ENCODE measurements at regions not wholly inside any gene's neighbourhood (a gene's known extent, or its start where the extent isn't known, plus 50 kb on each side); places are given as distances from the start of the nearest gene placed in this dataset.

DNA sequence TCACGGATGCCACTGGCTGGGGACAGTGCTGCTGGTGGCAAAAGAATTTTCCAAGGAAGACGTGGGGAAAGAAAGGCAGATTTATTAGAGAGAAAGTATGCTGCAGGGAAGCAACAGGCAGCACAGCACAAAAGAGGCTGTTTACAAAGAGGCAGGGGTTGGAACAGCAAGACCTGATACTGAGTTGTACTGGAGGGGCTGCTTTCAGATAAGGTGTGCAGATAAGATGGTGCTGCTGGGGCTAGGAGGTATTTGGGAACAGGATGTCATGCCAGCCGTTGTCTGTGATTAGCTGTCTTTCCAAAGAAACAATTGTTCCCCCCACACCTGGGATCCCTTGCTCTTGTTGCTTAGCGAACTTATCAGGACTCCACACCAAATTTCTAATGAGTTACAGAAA, 2023.3 kb upstream of the PCDH20 start:
- intact Hi-C loops (cut with DNase I): no loop called here
- no peaks in the 10 kb centered on the region for H3K36me3 ChIP-seq (ENCODE audit: insufficient read depth in 1 of 2, low read depth in 1 of 2)
- H3K9me3 ChIP-seq: no peaks in the 10 kb centered on the region
- no peak overlapping the region for H3K4me3 ChIP-seq
- H3K4me1 ChIP-seq: no peaks in the 10 kb centered on the region
- H3K27me3 ChIP-seq (ENCODE audit: insufficient read depth in 3 of 3, low read length in 2 of 3): no peaks in the 10 kb centered on the region
- DNase-seq (no peak), ATAC-seq (no peak)
- 46 to 50% (median 49%) methylated on average over 4 of the region's 4 CpGs for WGBS, 3 donors
- no peak for TF ChIP-seq CTCF (IDR thresholded peaks at IDR 0.05)
- H3K27ac ChIP-seq: no peak overlapping the region

DNA sequence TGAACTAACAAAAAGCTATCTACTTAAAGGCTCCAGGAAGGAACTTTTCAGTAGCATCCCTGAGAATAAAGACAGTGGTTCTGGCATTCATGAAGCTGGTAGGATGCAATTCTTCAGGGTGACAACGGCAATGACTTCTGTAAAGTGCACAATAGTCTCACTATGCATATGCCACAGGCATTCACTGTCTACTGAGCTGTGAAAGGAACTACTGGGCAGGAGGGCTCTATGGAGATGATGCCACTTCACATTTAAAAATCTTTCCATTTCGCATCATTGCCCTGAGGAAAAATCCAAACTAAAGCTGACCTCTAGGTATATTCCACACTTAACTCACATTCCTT, 2020.6 kb upstream of the PCDH20 start:
- no peak overlapping the region for H3K27ac ChIP-seq
- intact Hi-C loops (cut with DNase I): no loop called here
- WGBS, 3 donors: 80 to 85% (median 82%) methylated on average over 2 of the region's 2 CpGs
- no peaks in the 10 kb centered on the region for H3K4me1 ChIP-seq
- no peaks in the 10 kb centered on the region for H3K27me3 ChIP-seq (ENCODE audit: insufficient read depth in 3 of 3, low read length in 2 of 3)
- no peaks in the 10 kb centered on the region for H3K36me3 ChIP-seq (ENCODE audit: insufficient read depth in 1 of 2, low read depth in 1 of 2)
- DNase-seq (no peak), ATAC-seq (no peak)
- H3K9me3 ChIP-seq: no peaks in the 10 kb centered on the region
- no peak overlapping the region for H3K4me3 ChIP-seq
- TF ChIP-seq CTCF (IDR thresholded peaks at IDR 0.05): no peak

- Histone ChIP-seq H3K4me3 (no peak overlapping the region), H3K36me3 (ENCODE audit: insufficient read depth in 1 of 2, low read depth in 1 of 2) (no peaks in the 10 kb centered on the region), H3K9me3 (no peaks in the 10 kb centered on the region), H3K4me1 (no peaks in the 10 kb centered on the region), H3K27ac (no peak overlapping the region), H3K27me3 (ENCODE audit: insufficient read depth in 3 of 3, low read length in 2 of 3) (no peaks in the 10 kb centered on the region)
- intact Hi-C loops (cut with DNase I): no loop called here
- DNase-seq (no peak), ATAC-seq (no peak)
- WGBS, 3 donors: 40 to 45% (median 44%) methylated on average over 2 of the region's 2 CpGs
- TF ChIP-seq CTCF (IDR thresholded peaks at IDR 0.05): no peak
Measured at GRCh38 chr13:63435667-63436324, 2020.1 kb upstream of the PCDH20 start.

- Histone ChIP-seq H3K27ac (no peak overlapping the region), H3K36me3 (ENCODE audit: insufficient read depth in 1 of 2, low read depth in 1 of 2) (no peaks in the 10 kb centered on the region), H3K9me3 (no peaks in the 10 kb centered on the region), H3K27me3 (ENCODE audit: insufficient read depth in 3 of 3, low read length in 2 of 3) (no peaks in the 10 kb centered on the region), H3K4me3 (no peak overlapping the region), H3K4me1 (no peaks in the 10 kb centered on the region)
- DNase-seq (no peak), ATAC-seq (no peak)
- intact Hi-C loops (cut with DNase I): no loop called here
- no peak for TF ChIP-seq CTCF (IDR thresholded peaks at IDR 0.05)
Measured at GRCh38 chr13:63433546-63434150, 2018.0 kb upstream of the PCDH20 start.

DNA sequence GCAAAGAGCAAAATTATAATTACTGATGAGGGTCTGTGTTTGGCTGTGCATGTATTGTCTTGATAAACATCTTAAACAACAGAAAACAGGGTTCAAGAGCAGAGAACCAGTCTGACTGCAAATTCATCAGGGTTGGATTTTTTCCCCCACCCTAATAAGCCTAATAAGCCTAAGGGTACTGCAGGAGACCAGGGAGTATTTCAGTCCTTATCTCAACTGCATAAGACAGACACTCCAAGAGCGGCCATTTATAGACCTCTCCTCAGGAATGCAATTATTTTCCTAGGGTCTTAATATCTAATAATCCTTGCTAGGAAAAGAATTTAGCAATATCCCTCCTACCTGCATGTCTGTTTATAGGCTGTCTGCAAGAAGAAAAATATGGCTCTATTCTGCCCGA, 2011.5 kb upstream of the PCDH20 start:
- Histone ChIP-seq H3K27ac (no peak overlapping the region), H3K9me3 (no peaks in the 10 kb centered on the region), H3K27me3 (ENCODE audit: insufficient read depth in 3 of 3, low read length in 2 of 3) (no peaks in the 10 kb centered on the region), H3K36me3 (ENCODE audit: insufficient read depth in 1 of 2, low read depth in 1 of 2) (no peaks in the 10 kb centered on the region), H3K4me3 (no peak overlapping the region), H3K4me1 (no peaks in the 10 kb centered on the region)
- TF ChIP-seq CTCF (IDR thresholded peaks at IDR 0.05): no peak
- ATAC-seq: no peak
- no peak for DNase-seq
- intact Hi-C loops (cut with DNase I): no loop called here
- WGBS, 3 donors: 72 to 86% (median 74%) methylated on average over 2 of the region's 2 CpGs

Measured in psoas muscle (tissue), 7 donors.